ENCODE measurements at regions not wholly inside any gene's neighbourhood (a gene's known extent, or its start where the extent isn't known, plus 50 kb on each side); places are given as distances from the start of the nearest gene placed in this dataset.

DNA sequence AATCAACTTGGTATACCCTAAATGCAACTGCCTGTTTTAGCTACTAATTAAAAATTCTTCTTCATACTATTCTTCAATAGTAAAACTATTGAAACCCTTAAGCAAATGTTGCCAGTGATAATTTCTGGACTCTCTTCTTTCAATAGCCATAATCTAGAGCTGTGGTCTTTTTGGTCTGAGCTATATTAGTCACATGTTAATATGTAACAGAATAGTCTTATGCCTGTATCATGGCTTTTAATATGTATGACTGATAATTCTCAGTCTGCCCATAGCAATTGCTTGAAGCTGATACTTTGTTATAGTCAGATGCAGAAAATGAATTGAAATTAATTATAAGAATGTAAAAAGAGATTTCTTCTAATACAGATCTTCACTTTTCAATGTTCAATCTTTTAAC, 1871.9 kb upstream of the CDH6 start:
- FAIRE-seq, result no peak

More for the DNA sequence above, 1871.9 kb upstream of the CDH6 start:
- Histone ChIP-seq H3K9ac (replicated peaks; ENCODE audit: extremely low read depth, insufficient read depth, low read length) (no peak overlapping the region), H3K4me3 (replicated peaks in 1 of 3; ENCODE audit: insufficient read depth in 1 of 3, low read depth in 1 of 3, low read length in 3 of 3) (no peak overlapping the region), H3K4me1 (ENCODE audit: control insufficient read depth, extremely low read depth, insufficient read depth, low read length) (no peaks in the 10 kb centered on the region), H3K4me2 (ENCODE audit: insufficient read depth, low read length) (no peak overlapping the region), H2AFZ (ENCODE audit: low read depth, low read length) (no peak overlapping the region), H3K9me3 (replicated peaks; ENCODE audit: control insufficient read depth, insufficient read depth, low read length) (peaks cover 2% of the 10 kb centered on the region), H3K9me1 (replicated peaks; ENCODE audit: control insufficient read depth, extremely low read depth, insufficient read depth, low read length) (no peaks in the 10 kb centered on the region), H3K79me2 (ENCODE audit: control insufficient read depth, insufficient read depth, low read length) (no peaks in the 10 kb centered on the region), H3K27me3 (ENCODE audit: control insufficient read depth in 2 of 2, insufficient read depth in 2 of 2, low read length in 2 of 2) (no peaks in the 10 kb centered on the region), H3K27ac (ENCODE audit: insufficient read depth, low read depth, low read length) (no peak overlapping the region), H4K20me1 (replicated peaks; ENCODE audit: control insufficient read depth, extremely low read depth, insufficient read depth, low read length) (no peaks in the 10 kb centered on the region), H3K36me3 (ENCODE audit: control insufficient read depth in 2 of 2, extremely low read depth in 1 of 2, insufficient read depth in 2 of 2, low read length in 2 of 2) (no peaks in the 10 kb centered on the region)
- TF ChIP-seq CTCF (IDR thresholded peaks at IDR 0.05; ENCODE audit: extremely low read depth in 1 of 2, insufficient read depth in 1 of 2, low read depth in 1 of 2, low read length in 2 of 2) (no peak), POLR2A (IDR thresholded peaks at IDR 0.05; ENCODE audit: low read depth, low read length) (no peak), FOS (IDR thresholded peaks at IDR 0.05; ENCODE audit: borderline replicate concordance, insufficient read depth, low read length) (no peak), JUN (IDR thresholded peaks at IDR 0.05; ENCODE audit: borderline replicate concordance, insufficient read depth, insufficient read length, low read depth) (no peak), MYC (IDR thresholded peaks at IDR 0.05; ENCODE audit: low read depth, low read length) (no peak), EZH2 (IDR thresholded peaks at IDR 0.05; ENCODE audit: borderline replicate concordance, low read depth, low read length, severe bottlenecking) (no peak), POLR2AphosphoS5 (IDR thresholded peaks at IDR 0.05; ENCODE audit: insufficient read depth, low read depth, low read length) (no peak), GATA2 (IDR thresholded peaks at IDR 0.05; ENCODE audit: insufficient read depth, insufficient read length, low read depth, low read length) (no peak)
- TF ChIP-seq, protein P1, sequence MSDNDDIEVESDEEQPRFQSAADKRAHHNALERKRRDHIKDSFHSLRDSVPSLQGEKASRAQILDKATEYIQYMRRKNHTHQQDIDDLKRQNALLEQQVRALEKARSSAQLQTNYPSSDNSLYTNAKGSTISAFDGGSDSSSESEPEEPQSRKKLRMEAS (IDR thresholded peaks at IDR 0.05; ENCODE audit: insufficient read depth, insufficient read length), result no peak
- dilution Hi-C loops (cut with MboI; ENCODE audit: extremely low pct_ligation_motif_present, low sequenced_read_pairs), result no loop called here
- no peak for DNase-seq (ENCODE audit: low read depth, low spot score)
- CTCF ChIA-PET, result no interaction called here
- intact Hi-C loops (cut with micrococcal nuclease), result no loop called here
- no TSS peak for BruUV-seq (replicated peaks)
- POLR2A ChIA-PET, result no interaction called here

Measured in endothelial cell of umbilical vein (primary cell).